ENCODE measurements at regions not wholly inside any gene's neighbourhood (a gene's known extent, or its start where the extent isn't known, plus 50 kb on each side); places are given as distances from the start of the nearest gene placed in this dataset.

- H3K4me2 ChIP-seq (ENCODE audit: low read depth, low read length, poor library complexity, severe bottlenecking), result no peak overlapping the region
- no peaks in the 10 kb centered on the region for H3K79me2 ChIP-seq (ENCODE audit: low read length)
Measured at GRCh38 chr18:40902436-40902835, 1052.6 kb upstream of the PIK3C3 start.

GRCh38 chr18:40897884-40898283 is 1057.2 kb upstream of the PIK3C3 start:
- no peak overlapping the region for H3K27ac ChIP-seq (ENCODE audit: low read length)
- no peak for DNase-seq
- H3K9ac ChIP-seq (ENCODE audit: low read length), result no peak overlapping the region
- H3K4me3 ChIP-seq (ENCODE audit: low read length), result no peak overlapping the region
- H3K9me3 ChIP-seq (ENCODE audit: low read length), result no peaks in the 10 kb centered on the region
- no peaks in the 10 kb centered on the region for H3K79me2 ChIP-seq (ENCODE audit: low read length)
- H4K20me1 ChIP-seq (ENCODE audit: insufficient read depth, low read depth, low read length), result no peaks in the 10 kb centered on the region
- no peaks in the 10 kb centered on the region for H3K27me3 ChIP-seq (ENCODE audit: low read length)
- H3K4me1 ChIP-seq (ENCODE audit: low read length), result peaks cover 5% of the 10 kb centered on the region
- no peaks in the 10 kb centered on the region for H3K9me2 ChIP-seq (replicated peaks; ENCODE audit: insufficient read depth, low read length)
- H2AFZ ChIP-seq (ENCODE audit: low read length), result no peak overlapping the region
- H3K4me2 ChIP-seq (ENCODE audit: low read depth, low read length, poor library complexity, severe bottlenecking), result no peak overlapping the region
- H3K36me3 ChIP-seq (ENCODE audit: insufficient read depth, low read length), result no peaks in the 10 kb centered on the region

More at GRCh38 chr18:40902436-40902835, 1052.6 kb upstream of the PIK3C3 start:
- no peak for DNase-seq
- H3K9me3 ChIP-seq (ENCODE audit: low read length), result no peaks in the 10 kb centered on the region
- no peaks in the 10 kb centered on the region for H3K27me3 ChIP-seq (ENCODE audit: low read length)
- no peak overlapping the region for H3K4me3 ChIP-seq (ENCODE audit: low read length)
- no peaks in the 10 kb centered on the region for H3K36me3 ChIP-seq (ENCODE audit: insufficient read depth, low read length)
- peaks cover 5% of the 10 kb centered on the region for H3K4me1 ChIP-seq (ENCODE audit: low read length)
- no peak overlapping the region for H3K27ac ChIP-seq (ENCODE audit: low read length)
- no peak overlapping the region for H3K9ac ChIP-seq (ENCODE audit: low read length)
- H4K20me1 ChIP-seq (ENCODE audit: insufficient read depth, low read depth, low read length), result no peaks in the 10 kb centered on the region
- H2AFZ ChIP-seq (ENCODE audit: low read length), result no peak overlapping the region
- no peaks in the 10 kb centered on the region for H3K9me2 ChIP-seq (replicated peaks; ENCODE audit: insufficient read depth, low read length)

- Histone ChIP-seq H3K27ac (ENCODE audit: low read length) (no peak overlapping the region), H3K4me2 (ENCODE audit: low read depth, low read length, poor library complexity, severe bottlenecking) (no peak overlapping the region), H3K27me3 (ENCODE audit: low read length) (no peaks in the 10 kb centered on the region), H3K4me3 (ENCODE audit: low read length) (no peak overlapping the region), H3K79me2 (ENCODE audit: low read length) (no peaks in the 10 kb centered on the region), H4K20me1 (ENCODE audit: insufficient read depth, low read depth, low read length) (no peaks in the 10 kb centered on the region), H2AFZ (ENCODE audit: low read length) (no peak overlapping the region), H3K36me3 (ENCODE audit: insufficient read depth, low read length) (no peaks in the 10 kb centered on the region), H3K4me1 (ENCODE audit: low read length) (no peaks in the 10 kb centered on the region), H3K9me2 (replicated peaks; ENCODE audit: insufficient read depth, low read length) (no peaks in the 10 kb centered on the region), H3K9me3 (ENCODE audit: low read length) (no peaks in the 10 kb centered on the region), H3K9ac (ENCODE audit: low read length) (no peak overlapping the region)
- no peak for DNase-seq
Measured at GRCh38 chr18:40883271-40883670, 1071.8 kb upstream of the PIK3C3 start.

GRCh38 chr18:40882468-40882867 is 1072.6 kb upstream of the PIK3C3 start:
- Histone ChIP-seq H3K79me2 (ENCODE audit: low read length) (no peaks in the 10 kb centered on the region), H3K4me3 (ENCODE audit: low read length) (no peak overlapping the region), H3K36me3 (ENCODE audit: insufficient read depth, low read length) (no peaks in the 10 kb centered on the region), H3K4me2 (ENCODE audit: low read depth, low read length, poor library complexity, severe bottlenecking) (no peak overlapping the region), H3K9me2 (replicated peaks; ENCODE audit: insufficient read depth, low read length) (no peaks in the 10 kb centered on the region), H2AFZ (ENCODE audit: low read length) (no peak overlapping the region), H4K20me1 (ENCODE audit: insufficient read depth, low read depth, low read length) (no peaks in the 10 kb centered on the region), H3K4me1 (ENCODE audit: low read length) (no peaks in the 10 kb centered on the region), H3K27me3 (ENCODE audit: low read length) (no peaks in the 10 kb centered on the region), H3K9me3 (ENCODE audit: low read length) (no peaks in the 10 kb centered on the region), H3K27ac (ENCODE audit: low read length) (no peak overlapping the region), H3K9ac (ENCODE audit: low read length) (no peak overlapping the region)
- no peak for DNase-seq

- no peaks in the 10 kb centered on the region for H4K20me1 ChIP-seq (ENCODE audit: insufficient read depth, low read depth, low read length)
Measured at GRCh38 chr18:40878371-40878770, 1076.7 kb upstream of the PIK3C3 start.

GRCh38 chr18:40877096-40877495 is 1077.9 kb upstream of the PIK3C3 start:
- no peaks in the 10 kb centered on the region for H3K27me3 ChIP-seq (ENCODE audit: low read length)
- no peak overlapping the region for H3K27ac ChIP-seq (ENCODE audit: low read length)
- DNase-seq, result no peak
- H3K4me2 ChIP-seq (ENCODE audit: low read depth, low read length, poor library complexity, severe bottlenecking), result no peak overlapping the region
- H3K9ac ChIP-seq (ENCODE audit: low read length), result no peak overlapping the region
- H2AFZ ChIP-seq (ENCODE audit: low read length), result no peak overlapping the region
- H3K4me3 ChIP-seq (ENCODE audit: low read length), result no peak overlapping the region
- H3K4me1 ChIP-seq (ENCODE audit: low read length), result no peaks in the 10 kb centered on the region
- H4K20me1 ChIP-seq (ENCODE audit: insufficient read depth, low read depth, low read length), result no peaks in the 10 kb centered on the region
- H3K79me2 ChIP-seq (ENCODE audit: low read length), result no peaks in the 10 kb centered on the region
- no peaks in the 10 kb centered on the region for H3K36me3 ChIP-seq (ENCODE audit: insufficient read depth, low read length)
- no peaks in the 10 kb centered on the region for H3K9me3 ChIP-seq (ENCODE audit: low read length)
- H3K9me2 ChIP-seq (replicated peaks; ENCODE audit: insufficient read depth, low read length), result no peaks in the 10 kb centered on the region

More at GRCh38 chr18:40878371-40878770, 1076.7 kb upstream of the PIK3C3 start:
- H3K4me3 ChIP-seq (ENCODE audit: low read length), result no peak overlapping the region
- no peaks in the 10 kb centered on the region for H3K9me2 ChIP-seq (replicated peaks; ENCODE audit: insufficient read depth, low read length)
- no peak overlapping the region for H3K27ac ChIP-seq (ENCODE audit: low read length)
- no peaks in the 10 kb centered on the region for H3K36me3 ChIP-seq (ENCODE audit: insufficient read depth, low read length)
- DNase-seq, result no peak
- no peaks in the 10 kb centered on the region for H3K9me3 ChIP-seq (ENCODE audit: low read length)
- H3K27me3 ChIP-seq (ENCODE audit: low read length), result no peaks in the 10 kb centered on the region
- no peaks in the 10 kb centered on the region for H3K79me2 ChIP-seq (ENCODE audit: low read length)
- no peak overlapping the region for H2AFZ ChIP-seq (ENCODE audit: low read length)
- no peak overlapping the region for H3K9ac ChIP-seq (ENCODE audit: low read length)
- H3K4me2 ChIP-seq (ENCODE audit: low read depth, low read length, poor library complexity, severe bottlenecking), result no peak overlapping the region
- H3K4me1 ChIP-seq (ENCODE audit: low read length), result no peaks in the 10 kb centered on the region

GRCh38 chr18:40875101-40875615 is 1079.9 kb upstream of the PIK3C3 start:
- Histone ChIP-seq H3K4me1 (ENCODE audit: low read length) (no peaks in the 10 kb centered on the region), H3K27ac (ENCODE audit: low read length) (no peak overlapping the region)

GRCh38 chr18:40874233-40874632 is 1080.8 kb upstream of the PIK3C3 start:
- Histone ChIP-seq H3K9me2 (replicated peaks; ENCODE audit: insufficient read depth, low read length) (no peaks in the 10 kb centered on the region), H2AFZ (ENCODE audit: low read length) (no peak overlapping the region), H3K9ac (ENCODE audit: low read length) (no peak overlapping the region), H3K4me1 (ENCODE audit: low read length) (no peaks in the 10 kb centered on the region), H3K27ac (ENCODE audit: low read length) (no peak overlapping the region), H3K4me3 (ENCODE audit: low read length) (no peak overlapping the region), H3K9me3 (ENCODE audit: low read length) (no peaks in the 10 kb centered on the region), H3K4me2 (ENCODE audit: low read depth, low read length, poor library complexity, severe bottlenecking) (no peak overlapping the region), H3K36me3 (ENCODE audit: insufficient read depth, low read length) (no peaks in the 10 kb centered on the region), H3K79me2 (ENCODE audit: low read length) (no peaks in the 10 kb centered on the region), H4K20me1 (ENCODE audit: insufficient read depth, low read depth, low read length) (no peaks in the 10 kb centered on the region), H3K27me3 (ENCODE audit: low read length) (no peaks in the 10 kb centered on the region)
- DNase-seq, result no peak

More at GRCh38 chr18:40875101-40875615, 1079.9 kb upstream of the PIK3C3 start:
- Histone ChIP-seq H3K36me3 (ENCODE audit: insufficient read depth, low read length) (no peaks in the 10 kb centered on the region), H3K9me3 (ENCODE audit: low read length) (no peaks in the 10 kb centered on the region), H2AFZ (ENCODE audit: low read length) (no peak overlapping the region), H3K4me3 (ENCODE audit: low read length) (no peak overlapping the region), H3K4me2 (ENCODE audit: low read depth, low read length, poor library complexity, severe bottlenecking) (no peak overlapping the region), H3K9me2 (replicated peaks; ENCODE audit: insufficient read depth, low read length) (no peaks in the 10 kb centered on the region), H4K20me1 (ENCODE audit: insufficient read depth, low read depth, low read length) (no peaks in the 10 kb centered on the region), H3K9ac (ENCODE audit: low read length) (no peak overlapping the region), H3K79me2 (ENCODE audit: low read length) (no peaks in the 10 kb centered on the region), H3K27me3 (ENCODE audit: low read length) (no peaks in the 10 kb centered on the region)
- DNase-seq, result no peak

Measured in Karpas-422 (cell line).